GM12878 (cell line): ENCODE measurements at regions not wholly inside any gene's neighbourhood (a gene's known extent, or its start where the extent isn't known, plus 50 kb on each side); places are given as distances from the start of the nearest gene placed in this dataset.

Experiments
- ATAC-seq: fragments of 200-7000 bp; cut with Tn5 transposase; 3 replicates; pipeline ENCODE4 v1.9.1; 2020; ENCODE audit warnings: mild to moderate bottlenecking, moderate library complexity
- BruUV-seq: library from RNA; stranded (reverse); fragments of 400-500 nt; replicated peaks from 2 replicates; lab custom pipeline; 2021; lab: Mats Ljungman, UMichigan
- CTCF ChIA-PET: fragments of 300-600 bp; sonication (Branson Sonifier 250); formaldehyde crosslinking; extraction: SDS; loops from one replicate; lab custom pipeline; 2021; ENCODE audit warnings: inconsistent platforms; lab: Yijun Ruan, JAX
- POLR2A ChIA-PET: fragments of 350-600 bp; formaldehyde crosslinking; extraction: SDS; loops from one replicate; lab custom pipeline; 2021; ENCODE audit warnings: inconsistent platforms; lab: Charles Lee
- RAD21 ChIA-PET: fragments of 300-600 bp; sonication (Branson Sonifier 250); formaldehyde crosslinking; loops from one replicate; lab custom pipeline; 2023; ENCODE audit warnings: antibody characterized with exemption; ENCODE audit not compliant: unreplicated experiment; lab: Charles Lee
- SMC1A ChIA-PET: fragments of 300-600 bp; sonication (Branson Sonifier 250); formaldehyde crosslinking; loops from one replicate; lab custom pipeline; 2023; ENCODE audit not compliant: unreplicated experiment, uncharacterized antibody; lab: Charles Lee
- DNase-seq: peaks from one replicate; pipeline ENCODE4 v3.0.0-alpha.2; 2011; ENCODE audit warnings: low read depth, low spot score
- FAIRE-seq: peaks from 3 replicates; lab custom pipeline; 2011; peaks lifted over from hg19 to GRCh38; lab: Jason Lieb, UNC
- H2AFZ ChIP-seq: 2 replicates; pipeline ENCODE4 v1.6.0; 2011; ENCODE audit warnings: low read depth, low read length, control low read depth; ENCODE audit not compliant: control insufficient read depth
- H3K27ac ChIP-seq: 2 replicates; pipeline ENCODE4 v1.5.1; 2011; ENCODE audit warnings: control low read depth; ENCODE audit not compliant: control insufficient read depth, insufficient read depth
- H3K27me3 ChIP-seq, 2 experiments: replicated peaks in 1 of 2; 2 replicates each; pipeline versions ENCODE4 v1.6.0 to v1.6.1; 2011; ENCODE audit warnings: low read length in 1 of 2; ENCODE audit not compliant: control insufficient read depth in 2 of 2, insufficient read depth in 2 of 2
- H3K36me3 ChIP-seq, 2 experiments: 2 replicates each; pipeline ENCODE4 v1.5.1; 2011; ENCODE audit warnings: low read length in 1 of 2; ENCODE audit not compliant: control insufficient read depth in 2 of 2, insufficient read depth in 2 of 2
- H3K4me1 ChIP-seq: 2 replicates; pipeline ENCODE4 v1.6.1; 2011; ENCODE audit warnings: mild to moderate bottlenecking, low read length, moderate library complexity, mixed read lengths; ENCODE audit not compliant: control insufficient read depth, insufficient read depth
- H3K4me2 ChIP-seq: 2 replicates; pipeline ENCODE4 v1.6.0; 2011; ENCODE audit warnings: control low read depth; ENCODE audit not compliant: control insufficient read depth, insufficient read depth
- H3K4me3 ChIP-seq: fragments of 200-600 bp; sonication (generic); 2 replicates; pipeline ENCODE4 v1.5.1; 2016
- H3K79me2 ChIP-seq: 2 replicates; pipeline ENCODE4 v1.6.0; 2011; ENCODE audit warnings: low read length; ENCODE audit not compliant: control insufficient read depth, insufficient read depth
- H3K9ac ChIP-seq: 2 replicates; pipeline ENCODE4 v1.8.0; 2011; ENCODE audit warnings: low read length, control low read depth, mixed read lengths; ENCODE audit not compliant: control insufficient read depth, insufficient read depth
- H3K9me3 ChIP-seq: replicated peaks from 3 replicates; pipeline ENCODE4 v1.5.1; 2011; ENCODE audit warnings: mild to moderate bottlenecking, low read length; ENCODE audit not compliant: control insufficient read depth, insufficient read depth
- H4K20me1 ChIP-seq: 2 replicates; pipeline ENCODE4 v1.6.0; 2011; ENCODE audit not compliant: control insufficient read depth, insufficient read depth
- ATF7 ChIP-seq: fragments of 450-650 bp; IDR thresholded peaks from 2 replicates; pipeline ENCODE4 v1.6.1; 2016; ENCODE audit warnings: low read depth, mild to moderate bottlenecking
- CHD2 ChIP-seq: IDR thresholded peaks from 2 replicates; pipeline ENCODE4 v1.6.1; 2011; ENCODE audit warnings: low read depth, low read length, improper control_type of control experiment, borderline replicate concordance
- ELK1 ChIP-seq: IDR thresholded peaks from 2 replicates; pipeline ENCODE4 v1.6.1; 2012; ENCODE audit warnings: low read depth, low read length, improper control_type of control experiment
- EZH2 ChIP-seq: IDR thresholded peaks from 2 replicates; pipeline ENCODE4 v1.6.1; 2012; ENCODE audit warnings: low read depth, mild to moderate bottlenecking, control low read depth, inconsistent platforms, low read length, borderline replicate concordance; ENCODE audit not compliant: control insufficient read depth
- IRF3 ChIP-seq: fragments of 450-650 bp; IDR thresholded peaks from 2 replicates; pipeline ENCODE4 v1.6.1; 2014; ENCODE audit warnings: mild to moderate bottlenecking
- MEF2B ChIP-seq: fragments of 450-650 bp; IDR thresholded peaks from 2 replicates; pipeline ENCODE4 v1.6.1; 2018; ENCODE audit warnings: mild to moderate bottlenecking, moderate library complexity; ENCODE audit not compliant: partially characterized antibody, poor library complexity, severe bottlenecking
- MYB ChIP-seq: fragments of 150-350 bp; IDR thresholded peaks from 2 replicates; pipeline ENCODE4 v1.6.1; 2014; ENCODE audit warnings: mild to moderate bottlenecking, low read depth, low read length, borderline replicate concordance
- NFXL1 ChIP-seq: fragments of 450-650 bp; IDR thresholded peaks from 2 replicates; pipeline ENCODE4 v1.6.1; 2017; ENCODE audit warnings: antibody characterized with exemption, mild to moderate bottlenecking, borderline replicate concordance
- NR2C2 ChIP-seq: IDR thresholded peaks from 2 replicates; pipeline ENCODE4 v1.6.1; 2011; ENCODE audit warnings: borderline replicate concordance, low read depth; ENCODE audit not compliant: control insufficient read depth, insufficient read length
- NR2F1 ChIP-seq: fragments of 450-650 bp; conservative IDR thresholded peaks from 2 replicates; pipeline ENCODE4 v1.6.1; 2017; ENCODE audit warnings: mild to moderate bottlenecking
- RFX5 ChIP-seq: IDR thresholded peaks from 2 replicates; pipeline ENCODE4 v1.6.1; 2011; ENCODE audit warnings: low read depth, low read length, improper control_type of control experiment
- SMC3 ChIP-seq: IDR thresholded peaks from 2 replicates; pipeline ENCODE4 v1.6.1; 2011; ENCODE audit warnings: low read length, improper control_type of control experiment, borderline replicate concordance
- SP1 ChIP-seq: IDR thresholded peaks from one replicate; pipeline ENCODE4 v1.6.1; 2011; ENCODE audit warnings: low read depth, low read length
- YBX1 ChIP-seq: fragments of 450-650 bp; IDR thresholded peaks from 2 replicates; pipeline ENCODE4 v1.6.1; 2016; ENCODE audit warnings: antibody characterized with exemption
- ZBTB40 ChIP-seq: fragments of 450-650 bp; IDR thresholded peaks from 2 replicates; pipeline ENCODE4 v1.6.1; 2016; ENCODE audit warnings: mild to moderate bottlenecking, moderate library complexity, borderline replicate concordance
- WGBS: methylation state at CpG from one replicate; pipeline ENCODE4 v1.1.6; 2016; ENCODE audit warnings: low lambda C conversion rate; ENCODE audit not compliant: insufficient replicate concordance, insufficient coverage; ENCODE audit errors: missing lambda C conversion rate; 5-methylcytosine and 5-hydroxymethylcytosine counted together
- in situ Hi-C: fragments of 300-500 bp; cut with MboI; formaldehyde crosslinking; loops from 9 replicates; pipeline ENCODE4 v1.14.3; 2018; ENCODE audit warnings: mixed read lengths
- intact Hi-C: fragments of 100-400 bp; cut with micrococcal nuclease; formaldehyde crosslinking; loops from one replicate; pipeline ENCODE4 v1.14.2; 2022; ENCODE audit not compliant: unreplicated experiment

GRCh38 chr12:25764409-25764808, 194.1 kb upstream of the RASSF8 start:
- no peak for FAIRE-seq

GRCh38 chr12:25764892-25765291, 193.6 kb upstream of the RASSF8 start:
- POLR2A ChIA-PET, result no interaction called here
- no peak overlapping the region for H3K4me2 ChIP-seq
- H4K20me1 ChIP-seq, result no peaks in the 10 kb centered on the region
- no peaks in the 10 kb centered on the region for H3K9me3 ChIP-seq
- no peak overlapping the region for H3K27ac ChIP-seq
- no TSS peak for BruUV-seq
- no peaks in the 10 kb centered on the region for H3K4me1 ChIP-seq
- no peak for ATAC-seq
- no peak overlapping the region for H2AFZ ChIP-seq
- 14% methylated on average over 3 of the region's 3 CpGs for WGBS
- no peaks in the 10 kb centered on the region for H3K36me3 ChIP-seq
- no peak overlapping the region for H3K9ac ChIP-seq
- H3K27me3 ChIP-seq, result no peaks in the 10 kb centered on the region
- intact Hi-C loops (no loop called here), in situ Hi-C loops (no loop called here)
- no peak for DNase-seq
- no peaks in the 10 kb centered on the region for H3K79me2 ChIP-seq
- RAD21 ChIA-PET, result no interaction called here
- no peak overlapping the region for H3K4me3 ChIP-seq
- FAIRE-seq, result no peak
- CTCF ChIA-PET, result no interaction called here
- SMC1A ChIA-PET, result no interaction called here
- TF ChIP-seq IRF3 (no peak), NFXL1 (no peak), NR2C2 (no peak), NR2F1 (no peak), EZH2 (no peak), ZBTB40 (no peak), YBX1 (no peak)

More at GRCh38 chr12:25764409-25764808, 194.1 kb upstream of the RASSF8 start:
- H3K27me3 ChIP-seq, result no peaks in the 10 kb centered on the region
- BruUV-seq, result no TSS peak
- ChIA-PET SMC1A (no interaction called here), POLR2A (no interaction called here), RAD21 (no interaction called here)
- H3K4me1 ChIP-seq, result no peaks in the 10 kb centered on the region
- intact Hi-C loops, result no loop called here
- H3K36me3 ChIP-seq, result no peaks in the 10 kb centered on the region
- H3K4me2 ChIP-seq, result no peak overlapping the region
- 47% methylated on average over 1 of the region's 1 CpG for whole genome bisulfite sequencing
- no peaks in the 10 kb centered on the region for H4K20me1 ChIP-seq
- TF ChIP-seq SMC3, result no peak
- TF ChIP-seq CHD2, result no peak
- TF ChIP-seq ATF7, result no peak
- TF ChIP-seq MYB, result no peak
- TF ChIP-seq SP1, result no peak
- TF ChIP-seq RFX5, result no peak
- TF ChIP-seq ELK1, result no peak
- TF ChIP-seq MEF2B, result no peak
- TF ChIP-seq, all 136 proteins: peak for 0
- H3K79me2 ChIP-seq, result no peaks in the 10 kb centered on the region
- no peak overlapping the region for H3K27ac ChIP-seq
- in situ Hi-C loops, result no loop called here
- no peak overlapping the region for H2AFZ ChIP-seq
- H3K4me3 ChIP-seq, result no peak overlapping the region
- CTCF ChIA-PET, result interaction anchor here (0.6 kb wide), 1 partner anchor 88 kb away, joined by 3 read pairs; no protein-coding TSS in a partner anchor
- no peaks in the 10 kb centered on the region for H3K9me3 ChIP-seq
- ATAC-seq, result no peak
- DNase-seq, result no peak
- no peak overlapping the region for H3K9ac ChIP-seq
